ENCODE measurements at regions not wholly inside any gene's neighbourhood (a gene's known extent, or its start where the extent isn't known, plus 50 kb on each side); places are given as distances from the start of the nearest gene placed in this dataset.
"Not testable (repeated sequence)": the region's sequence is repeated elsewhere in the genome, so short reads cannot be mapped to it uniquely, and the experiment has no call there.

DNA sequence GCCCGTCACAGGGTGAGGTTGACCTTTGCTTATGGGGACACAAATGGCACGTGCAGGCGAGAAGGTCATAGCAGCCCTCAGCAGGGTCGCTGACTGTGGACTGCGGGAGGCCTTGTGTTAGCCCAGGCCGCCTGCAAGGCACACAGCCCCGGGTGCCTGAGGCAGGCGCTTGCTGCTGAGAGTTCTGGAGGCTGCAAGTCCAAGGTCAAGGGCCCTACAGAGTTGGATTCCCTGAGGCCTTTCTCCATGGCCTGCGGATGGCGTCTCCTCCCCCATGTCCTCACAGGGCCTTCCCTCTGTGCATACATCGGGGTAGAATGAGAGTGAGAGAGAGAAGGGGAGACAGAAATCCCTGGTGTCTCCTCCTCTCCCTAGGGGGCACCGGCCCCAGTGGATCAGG is 202.3 kb downstream of the BANP start:
- H3K4me1 ChIP-seq (ENCODE audit: control insufficient read depth in 5 of 5, insufficient read depth in 5 of 5, low read length in 5 of 5); H3K9me3 ChIP-seq (ENCODE audit: control insufficient read depth in 5 of 5, low read length in 5 of 5); H3K4me3 ChIP-seq (ENCODE audit: low read depth in 1 of 5, low read length in 5 of 5); H3K27ac ChIP-seq (ENCODE audit: low read depth, low read length); H3K36me3 ChIP-seq (ENCODE audit: control insufficient read depth in 5 of 5, insufficient read depth in 5 of 5, low read length in 5 of 5); H3K27me3 ChIP-seq (ENCODE audit: control insufficient read depth in 5 of 5, insufficient read depth in 4 of 5, low read length in 5 of 5); H3K9ac ChIP-seq (ENCODE audit: low read length in 5 of 5): not testable (repeated sequence)

DNA sequence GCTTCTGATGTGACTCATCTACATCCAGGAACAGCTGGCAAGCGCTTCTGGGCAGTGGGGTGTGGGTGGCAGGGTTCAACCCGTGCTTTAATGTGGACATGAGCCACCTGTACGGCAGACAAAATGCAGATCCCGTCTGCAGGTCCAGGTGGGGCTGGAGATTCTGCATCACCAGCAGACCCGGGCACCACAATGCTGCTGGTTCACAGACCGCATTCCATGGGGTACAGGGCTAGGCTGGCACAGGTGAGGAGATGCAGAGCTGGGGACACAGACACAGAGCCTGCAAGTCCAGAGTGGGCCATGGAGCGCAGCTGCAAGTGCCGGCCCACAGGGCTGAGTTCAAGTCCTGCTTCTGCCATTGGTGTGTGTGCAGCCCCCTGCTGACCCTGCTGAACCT is 203.7 kb downstream of the BANP start:
- H3K4me3 ChIP-seq (ENCODE audit: low read depth in 1 of 5, low read length in 5 of 5); H3K36me3 ChIP-seq (ENCODE audit: control insufficient read depth in 5 of 5, insufficient read depth in 5 of 5, low read length in 5 of 5); H3K9me3 ChIP-seq (ENCODE audit: control insufficient read depth in 5 of 5, low read length in 5 of 5); H3K9ac ChIP-seq (ENCODE audit: low read length in 5 of 5); H3K27me3 ChIP-seq (ENCODE audit: control insufficient read depth in 5 of 5, insufficient read depth in 4 of 5, low read length in 5 of 5); H3K4me1 ChIP-seq (ENCODE audit: control insufficient read depth in 5 of 5, insufficient read depth in 5 of 5, low read length in 5 of 5); H3K27ac ChIP-seq (ENCODE audit: low read depth, low read length): not testable (repeated sequence)

DNA sequence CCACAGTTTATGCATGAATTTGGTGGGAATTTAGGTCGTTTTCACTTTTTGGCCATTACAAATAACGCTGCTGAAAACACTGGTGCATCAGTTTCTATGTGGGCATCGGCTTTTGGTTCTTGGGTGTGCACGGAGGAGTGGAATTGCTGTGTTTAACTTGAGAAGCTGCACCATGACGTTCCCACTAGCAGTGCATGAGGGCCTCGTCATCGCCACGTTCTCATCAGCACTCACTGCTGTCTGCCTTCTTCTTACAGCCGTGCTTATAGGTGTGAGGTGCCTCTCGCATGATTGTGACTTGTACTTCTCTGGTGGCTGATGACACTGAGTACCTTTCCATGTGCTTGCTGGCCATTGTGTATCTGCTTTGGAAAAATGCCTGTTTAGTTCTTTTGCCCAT is 204.4 kb downstream of the BANP start:
- not testable (repeated sequence) for H3K27me3 ChIP-seq (ENCODE audit: control insufficient read depth in 5 of 5, insufficient read depth in 4 of 5, low read length in 5 of 5); H3K36me3 ChIP-seq (ENCODE audit: control insufficient read depth in 5 of 5, insufficient read depth in 5 of 5, low read length in 5 of 5); H3K4me1 ChIP-seq (ENCODE audit: control insufficient read depth in 5 of 5, insufficient read depth in 5 of 5, low read length in 5 of 5); H3K9me3 ChIP-seq (ENCODE audit: control insufficient read depth in 5 of 5, low read length in 5 of 5); H3K9ac ChIP-seq (ENCODE audit: low read length in 5 of 5); H3K27ac ChIP-seq (ENCODE audit: low read depth, low read length); H3K4me3 ChIP-seq (ENCODE audit: low read depth in 1 of 5, low read length in 5 of 5)

DNA sequence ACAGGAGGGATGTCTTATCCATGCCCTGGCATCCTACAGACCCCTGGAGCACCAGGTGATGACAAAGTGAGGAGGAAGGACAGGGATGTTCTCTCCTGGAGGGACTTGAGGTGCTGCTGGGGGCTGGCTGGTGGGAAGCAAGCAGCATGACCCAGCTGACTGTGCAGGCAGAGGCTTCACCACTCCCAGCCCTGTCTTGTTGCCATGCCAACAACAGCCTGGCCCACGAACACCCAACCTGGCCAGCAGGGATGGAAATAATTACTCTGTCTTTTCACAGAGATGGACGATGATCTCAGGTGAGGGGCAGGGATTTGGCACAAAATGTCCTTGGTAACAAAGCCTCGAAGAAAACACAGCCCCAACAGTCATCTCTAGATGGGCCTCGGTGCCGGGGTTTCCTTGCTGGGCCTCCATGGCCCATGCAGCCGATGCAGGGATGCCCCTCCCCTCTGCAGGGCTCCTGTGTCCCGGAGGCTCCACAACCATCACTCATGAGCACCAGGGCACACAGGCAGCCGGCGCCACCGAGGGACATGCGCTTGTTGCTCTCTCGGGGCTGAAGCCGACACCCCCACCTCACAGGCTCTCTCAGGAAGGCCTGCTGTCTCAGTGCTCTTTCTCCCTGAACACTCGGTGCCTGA is 205.5 kb downstream of the BANP start:
- not testable (repeated sequence) for H3K4me3 ChIP-seq (ENCODE audit: low read depth in 1 of 5, low read length in 5 of 5); H3K27me3 ChIP-seq (ENCODE audit: control insufficient read depth in 5 of 5, insufficient read depth in 4 of 5, low read length in 5 of 5); H3K9ac ChIP-seq (ENCODE audit: low read length in 5 of 5); H3K27ac ChIP-seq (ENCODE audit: low read depth, low read length); H3K9me3 ChIP-seq (ENCODE audit: control insufficient read depth in 5 of 5, low read length in 5 of 5); H3K36me3 ChIP-seq (ENCODE audit: control insufficient read depth in 5 of 5, insufficient read depth in 5 of 5, low read length in 5 of 5); H3K4me1 ChIP-seq (ENCODE audit: control insufficient read depth in 5 of 5, insufficient read depth in 5 of 5, low read length in 5 of 5)

DNA sequence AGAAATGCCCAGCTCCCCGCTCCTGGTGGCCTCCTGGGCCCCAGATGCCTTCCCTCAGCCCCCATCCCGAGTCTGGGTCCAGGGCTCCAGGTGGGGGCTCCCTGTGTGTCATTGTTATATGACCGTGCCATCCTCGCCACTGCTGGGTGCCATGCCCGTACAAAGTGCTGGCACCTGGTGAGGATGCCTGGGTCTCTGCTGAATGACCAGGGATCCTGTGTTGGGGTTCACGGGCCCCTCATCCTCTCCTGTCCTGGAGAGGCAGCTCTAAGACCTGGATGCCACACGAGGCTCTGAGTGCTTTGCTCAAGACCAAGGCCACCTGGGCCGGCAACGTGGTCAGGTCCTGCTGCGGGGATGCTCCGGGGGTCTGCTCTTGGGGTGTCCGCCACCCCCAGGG is 206.5 kb downstream of the BANP start:
- H3K4me3 ChIP-seq (ENCODE audit: low read depth in 1 of 5, low read length in 5 of 5); H3K9ac ChIP-seq (ENCODE audit: low read length in 5 of 5); H3K36me3 ChIP-seq (ENCODE audit: control insufficient read depth in 5 of 5, insufficient read depth in 5 of 5, low read length in 5 of 5); H3K4me1 ChIP-seq (ENCODE audit: control insufficient read depth in 5 of 5, insufficient read depth in 5 of 5, low read length in 5 of 5); H3K9me3 ChIP-seq (ENCODE audit: control insufficient read depth in 5 of 5, low read length in 5 of 5); H3K27ac ChIP-seq (ENCODE audit: low read depth, low read length); H3K27me3 ChIP-seq (ENCODE audit: control insufficient read depth in 5 of 5, insufficient read depth in 4 of 5, low read length in 5 of 5): not testable (repeated sequence)

DNA sequence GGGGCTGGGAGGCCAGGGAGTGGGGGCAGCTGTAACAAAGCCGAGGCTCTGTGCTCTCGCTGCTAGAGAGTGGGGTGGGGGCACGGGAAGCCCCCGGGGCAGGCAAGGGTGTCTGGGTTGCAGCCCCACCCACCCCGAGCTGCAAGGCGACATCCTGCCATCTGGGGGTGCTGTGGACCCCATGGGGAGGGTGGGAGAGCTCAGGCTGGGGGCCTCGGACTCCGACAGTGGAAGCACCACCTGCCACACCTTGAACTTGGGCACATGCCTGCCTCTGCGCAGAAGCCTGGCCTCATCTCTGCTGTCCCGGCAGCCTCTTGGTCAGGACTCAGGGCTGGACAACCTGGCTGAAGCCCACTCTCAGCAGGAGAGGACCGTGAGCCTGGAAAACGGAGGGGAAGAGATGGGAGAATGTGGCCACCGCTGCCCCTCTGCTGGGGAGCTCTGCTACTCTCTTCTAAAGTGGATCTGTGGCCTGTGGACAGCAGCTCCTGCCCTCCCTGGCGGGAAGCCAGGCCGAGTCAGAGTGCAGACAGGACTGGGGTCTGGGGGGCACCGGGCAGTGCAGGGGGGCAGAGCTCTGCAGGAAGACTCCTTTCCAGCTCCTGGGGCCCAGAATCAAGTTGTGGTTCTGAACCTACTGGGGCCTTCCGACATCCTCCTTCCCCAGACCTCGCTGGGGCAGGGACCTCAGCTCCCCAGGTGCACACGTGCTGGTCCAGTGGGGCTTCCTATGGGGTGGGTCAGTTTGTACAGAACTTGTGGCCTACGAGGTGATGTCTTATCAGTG is 207.2 kb downstream of the BANP start:
- H3K4me1 ChIP-seq (ENCODE audit: control insufficient read depth in 5 of 5, insufficient read depth in 5 of 5, low read length in 5 of 5); H3K4me3 ChIP-seq (ENCODE audit: low read depth in 1 of 5, low read length in 5 of 5); H3K9ac ChIP-seq (ENCODE audit: low read length in 5 of 5); H3K27ac ChIP-seq (ENCODE audit: low read depth, low read length); H3K36me3 ChIP-seq (ENCODE audit: control insufficient read depth in 5 of 5, insufficient read depth in 5 of 5, low read length in 5 of 5); H3K27me3 ChIP-seq (ENCODE audit: control insufficient read depth in 5 of 5, insufficient read depth in 4 of 5, low read length in 5 of 5); H3K9me3 ChIP-seq (ENCODE audit: control insufficient read depth in 5 of 5, low read length in 5 of 5): not testable (repeated sequence)

DNA sequence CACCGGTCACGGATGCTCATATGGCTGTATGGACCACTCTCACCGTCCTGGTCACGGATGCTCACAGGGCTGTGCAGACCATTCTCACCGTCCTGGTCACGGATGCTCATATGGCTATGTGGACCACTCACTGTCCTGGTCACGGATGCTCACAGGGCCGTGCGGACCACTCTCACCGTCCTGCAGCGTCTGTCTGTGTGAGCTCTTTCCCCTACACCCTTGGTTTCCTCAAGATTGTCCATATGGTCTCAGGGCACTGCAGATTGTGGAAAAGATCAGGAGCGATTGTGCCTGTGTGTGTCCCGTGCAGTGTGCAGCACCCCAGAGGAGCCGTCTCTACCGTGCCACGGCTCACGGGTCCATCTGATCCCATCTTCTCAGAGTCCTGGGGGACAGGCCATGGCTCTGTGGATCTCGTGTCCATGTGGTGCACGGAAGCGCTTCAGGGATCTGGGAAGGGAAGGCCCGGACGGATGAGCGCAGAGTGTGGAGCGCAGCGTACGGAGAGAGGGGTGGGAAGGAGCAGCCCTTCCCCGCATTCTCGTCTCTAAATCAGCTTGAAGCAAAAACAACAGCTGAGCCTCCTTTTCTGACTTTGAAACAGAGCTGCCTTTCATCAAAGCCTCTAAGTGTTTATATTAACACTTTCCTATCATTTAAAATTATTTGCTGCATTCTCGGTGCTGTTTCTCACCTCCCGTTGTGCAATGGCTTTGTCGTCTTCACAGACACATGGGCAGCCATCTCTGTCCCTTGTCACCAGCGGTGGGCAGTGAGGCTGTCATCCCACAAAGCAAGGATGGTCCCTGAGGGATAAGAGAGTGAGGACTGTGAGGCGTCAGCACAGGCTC is 208.0 kb downstream of the BANP start:
- not testable (repeated sequence) for H3K27me3 ChIP-seq (ENCODE audit: control insufficient read depth in 5 of 5, insufficient read depth in 4 of 5, low read length in 5 of 5); H3K4me3 ChIP-seq (ENCODE audit: low read depth in 1 of 5, low read length in 5 of 5)

DNA sequence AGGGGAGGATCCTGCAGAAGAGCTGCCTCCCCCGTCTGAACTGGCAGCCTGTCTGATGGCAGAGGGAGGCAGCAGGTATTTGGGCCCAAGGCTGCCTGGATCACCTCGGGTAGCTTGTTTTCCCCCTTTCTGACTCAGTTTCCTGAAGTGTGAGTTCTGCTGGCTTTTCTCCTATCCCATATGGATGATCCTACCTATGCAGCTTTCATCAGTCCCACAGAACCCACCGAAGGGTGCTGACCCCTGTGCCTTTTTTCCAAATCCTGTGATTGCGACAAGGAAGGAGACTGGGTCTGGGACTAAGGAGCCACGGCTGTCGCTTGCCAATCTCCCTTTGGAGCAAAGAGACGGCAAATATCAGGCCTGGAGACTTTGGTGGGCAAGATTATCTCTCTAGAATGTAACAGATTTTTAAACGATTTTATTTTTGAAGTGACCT is 208.7 kb downstream of the BANP start:
- not testable (repeated sequence) for H3K4me3 ChIP-seq (ENCODE audit: low read depth in 1 of 5, low read length in 5 of 5); H3K36me3 ChIP-seq (ENCODE audit: control insufficient read depth in 5 of 5, insufficient read depth in 5 of 5, low read length in 5 of 5); H3K9me3 ChIP-seq (ENCODE audit: control insufficient read depth in 5 of 5, low read length in 5 of 5); H3K27ac ChIP-seq (ENCODE audit: low read depth, low read length); H3K4me1 ChIP-seq (ENCODE audit: control insufficient read depth in 5 of 5, insufficient read depth in 5 of 5, low read length in 5 of 5); H3K27me3 ChIP-seq (ENCODE audit: control insufficient read depth in 5 of 5, insufficient read depth in 4 of 5, low read length in 5 of 5); H3K9ac ChIP-seq (ENCODE audit: low read length in 5 of 5)

More for the DNA sequence above, 208.0 kb downstream of the BANP start:
- not testable (repeated sequence) for H3K27ac ChIP-seq (ENCODE audit: low read depth, low read length); H3K9ac ChIP-seq (ENCODE audit: low read length in 5 of 5); H3K4me1 ChIP-seq (ENCODE audit: control insufficient read depth in 5 of 5, insufficient read depth in 5 of 5, low read length in 5 of 5); H3K36me3 ChIP-seq (ENCODE audit: control insufficient read depth in 5 of 5, insufficient read depth in 5 of 5, low read length in 5 of 5); H3K9me3 ChIP-seq (ENCODE audit: control insufficient read depth in 5 of 5, low read length in 5 of 5)

DNA sequence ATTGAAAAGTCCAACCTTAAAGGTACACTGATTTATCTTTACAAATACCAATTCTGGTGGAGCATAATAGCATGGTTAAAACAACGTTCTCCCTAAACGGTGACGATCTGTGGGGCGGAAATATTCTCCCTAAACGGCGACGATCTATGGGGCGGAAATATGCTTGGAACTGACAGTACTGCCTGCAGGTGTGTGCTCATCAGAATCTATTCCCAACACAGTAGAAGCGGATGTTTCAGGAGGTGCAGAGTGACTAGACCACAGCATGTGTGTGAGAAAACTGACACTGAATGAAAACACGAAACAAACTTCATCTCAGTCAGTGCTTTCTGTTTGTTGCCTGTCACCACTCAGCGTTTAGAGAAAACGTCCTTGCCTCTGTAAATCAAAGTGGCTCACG is 210.0 kb downstream of the BANP start:
- not testable (repeated sequence) for H3K27ac ChIP-seq (ENCODE audit: low read depth, low read length); H3K9ac ChIP-seq (ENCODE audit: low read length in 5 of 5); H3K4me1 ChIP-seq (ENCODE audit: control insufficient read depth in 5 of 5, insufficient read depth in 5 of 5, low read length in 5 of 5); H3K4me3 ChIP-seq (ENCODE audit: low read depth in 1 of 5, low read length in 5 of 5); H3K9me3 ChIP-seq (ENCODE audit: control insufficient read depth in 5 of 5, low read length in 5 of 5); H3K36me3 ChIP-seq (ENCODE audit: control insufficient read depth in 5 of 5, insufficient read depth in 5 of 5, low read length in 5 of 5); H3K27me3 ChIP-seq (ENCODE audit: control insufficient read depth in 5 of 5, insufficient read depth in 4 of 5, low read length in 5 of 5)

DNA sequence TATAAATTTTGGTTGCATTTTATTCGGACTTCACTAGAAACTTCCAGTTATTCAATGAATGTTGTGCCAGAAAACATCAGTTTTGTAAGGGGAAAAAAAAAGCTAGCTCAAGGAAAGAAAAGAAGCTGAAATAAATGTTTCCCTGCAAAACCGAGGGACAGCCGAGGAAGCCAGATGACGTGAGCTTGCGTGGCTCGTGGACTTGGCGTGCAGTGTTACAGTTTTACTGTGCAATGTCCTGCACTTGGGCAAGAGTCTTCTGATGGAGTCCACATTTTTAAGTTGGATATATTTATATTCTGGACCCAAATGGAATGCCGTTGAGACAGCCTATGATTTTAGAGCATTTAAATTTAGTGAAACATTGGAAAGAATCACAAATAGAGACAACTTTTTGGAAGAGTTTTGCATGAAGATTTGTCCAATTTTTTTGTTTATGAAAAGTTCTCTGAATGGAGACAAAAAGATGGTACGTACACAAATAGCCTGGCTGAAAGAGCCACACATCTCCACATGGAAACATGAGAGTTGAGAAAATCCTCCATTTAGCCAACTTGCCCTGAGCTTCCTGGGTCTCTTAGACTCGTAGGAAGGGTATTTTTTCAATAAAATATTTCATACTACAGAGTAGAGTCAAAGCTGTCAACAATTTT is 210.5 kb downstream of the BANP start:
- H3K36me3 ChIP-seq (ENCODE audit: control insufficient read depth in 5 of 5, insufficient read depth in 5 of 5, low read length in 5 of 5); H3K4me1 ChIP-seq (ENCODE audit: control insufficient read depth in 5 of 5, insufficient read depth in 5 of 5, low read length in 5 of 5); H3K27ac ChIP-seq (ENCODE audit: low read depth, low read length); H3K4me3 ChIP-seq (ENCODE audit: low read depth in 1 of 5, low read length in 5 of 5); H3K9me3 ChIP-seq (ENCODE audit: control insufficient read depth in 5 of 5, low read length in 5 of 5); H3K9ac ChIP-seq (ENCODE audit: low read length in 5 of 5); H3K27me3 ChIP-seq (ENCODE audit: control insufficient read depth in 5 of 5, insufficient read depth in 4 of 5, low read length in 5 of 5): not testable (repeated sequence)

Measured in subcutaneous abdominal adipose tissue (tissue), 5 donors.